Head of caudate nucleus (tissue), 42 donors: ENCODE measurements at regions not wholly inside any gene's neighbourhood (a gene's known extent, or its start where the extent isn't known, plus 50 kb on each side); places are given as distances from the start of the nearest gene placed in this dataset.
"Not testable (repeated sequence)": the region's sequence is repeated elsewhere in the genome, so short reads cannot be mapped to it uniquely, and the experiment has no call there.

Experiments used
- DNase-seq, 42 donors: peaks; one replicate each; pipeline versions ENCODE4 v3.0.0 to v3.0.0-alpha.2; 2020 to 2021; ENCODE audit warnings: mixed read lengths in 7 of 42
- intact Hi-C: fragments of 100-400 bp; cut with DNase I; formaldehyde crosslinking; loops from one replicate; pipeline ENCODE4 v1.15.0; 2022

- intact Hi-C loops = no loop called here
- DNase-seq = peak in 1 of 42 donors; percentile 4
Observed at GRCh38 chr22:48832592-48832991, 995.1 kb downstream of the BRD1 start.

- DNase-seq = peak in 3 of 42 donors; percentile 2 to 3 (median 2)
- intact Hi-C loops = no loop called here
Observed at GRCh38 chr22:48829908-48830307, 997.8 kb downstream of the BRD1 start.

GRCh38 chr22:48828688-48829087 is 999.0 kb downstream of the BRD1 start:
- DNase-seq = peak in 4 of 42 donors; percentile 2 to 6 (median 5)
- intact Hi-C loops = no loop called here

- DNase-seq = peak in 8 of 42 donors; percentile 1 to 36 (median 12)
Observed at GRCh38 chr22:48827904-48828555, 999.6 kb downstream of the BRD1 start.

DNA sequence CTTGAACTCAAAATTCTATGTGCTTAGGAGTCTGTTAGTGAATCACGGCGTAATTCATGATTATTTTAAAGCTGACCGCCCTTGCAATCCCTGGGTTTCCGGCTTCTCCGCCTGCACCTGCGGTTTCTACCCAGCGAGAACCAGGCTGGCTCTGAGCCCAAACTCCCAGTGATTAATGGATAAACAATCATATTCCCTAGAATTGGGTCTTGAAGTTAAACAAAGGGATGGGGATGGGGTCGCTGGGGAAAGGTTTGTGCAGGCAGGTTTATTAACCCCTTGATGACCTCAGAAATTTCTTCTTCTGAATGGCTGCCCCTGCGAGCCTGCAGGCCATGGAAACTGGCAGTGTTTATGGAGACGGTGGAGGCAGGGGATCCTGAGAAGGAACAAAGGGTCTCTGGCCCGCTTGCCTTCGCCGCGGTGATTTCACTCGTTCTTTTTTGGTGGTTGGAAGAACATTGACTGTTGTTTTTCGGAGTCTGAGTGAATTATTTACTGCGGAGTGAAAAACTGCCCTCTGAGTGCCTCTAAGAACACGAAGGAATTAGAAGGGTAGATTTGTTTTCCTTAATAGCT is 1000.3 kb downstream of the BRD1 start:
- intact Hi-C loops = no loop called here
- DNase-seq = peak in 6 of 42 donors; percentile 5 to 33 (median 12)

More at GRCh38 chr22:48827904-48828555, 999.6 kb downstream of the BRD1 start:
- intact Hi-C loops = no loop called here

DNA sequence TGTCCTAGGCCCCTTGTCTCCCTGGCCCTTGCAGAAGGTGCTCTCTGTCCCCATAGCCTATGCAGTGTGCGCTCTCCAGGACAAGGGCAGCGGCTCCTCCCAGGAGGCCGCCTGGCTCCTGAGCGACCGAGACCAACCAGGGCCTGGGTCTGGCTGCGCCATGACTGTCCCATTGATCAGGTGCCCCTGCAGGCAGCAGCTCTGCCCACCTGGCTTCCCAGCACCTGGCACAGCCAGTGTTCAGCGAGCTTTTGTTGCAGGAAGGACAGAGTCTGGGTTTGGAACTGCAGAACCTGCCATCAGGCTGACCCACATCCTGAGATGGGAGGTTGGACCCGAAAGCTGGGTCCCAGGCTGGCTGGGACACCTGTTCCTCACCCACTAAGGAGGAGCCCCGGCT is 1001.1 kb downstream of the BRD1 start:
- intact Hi-C loops = no loop called here
- peak in 4 of 42 donors; percentile 3 to 33 (median 8) for DNase-seq

GRCh38 chr22:48825802-48826520 is 1001.7 kb downstream of the BRD1 start:
- peak in 9 of 42 donors; percentile 4 to 34 (median 12) for DNase-seq
- intact Hi-C loops = no loop called here

GRCh38 chr22:48824712-48825651 is 1002.7 kb downstream of the BRD1 start:
- peak; percentile 49 to 94 (median 78) for DNase-seq
- intact Hi-C loops = no loop called here

- intact Hi-C loops = no loop called here
- peak in 6 of 42 donors; percentile 4 to 30 (median 11) for DNase-seq
Observed at GRCh38 chr22:48823941-48824340, 1003.7 kb downstream of the BRD1 start.

DNA sequence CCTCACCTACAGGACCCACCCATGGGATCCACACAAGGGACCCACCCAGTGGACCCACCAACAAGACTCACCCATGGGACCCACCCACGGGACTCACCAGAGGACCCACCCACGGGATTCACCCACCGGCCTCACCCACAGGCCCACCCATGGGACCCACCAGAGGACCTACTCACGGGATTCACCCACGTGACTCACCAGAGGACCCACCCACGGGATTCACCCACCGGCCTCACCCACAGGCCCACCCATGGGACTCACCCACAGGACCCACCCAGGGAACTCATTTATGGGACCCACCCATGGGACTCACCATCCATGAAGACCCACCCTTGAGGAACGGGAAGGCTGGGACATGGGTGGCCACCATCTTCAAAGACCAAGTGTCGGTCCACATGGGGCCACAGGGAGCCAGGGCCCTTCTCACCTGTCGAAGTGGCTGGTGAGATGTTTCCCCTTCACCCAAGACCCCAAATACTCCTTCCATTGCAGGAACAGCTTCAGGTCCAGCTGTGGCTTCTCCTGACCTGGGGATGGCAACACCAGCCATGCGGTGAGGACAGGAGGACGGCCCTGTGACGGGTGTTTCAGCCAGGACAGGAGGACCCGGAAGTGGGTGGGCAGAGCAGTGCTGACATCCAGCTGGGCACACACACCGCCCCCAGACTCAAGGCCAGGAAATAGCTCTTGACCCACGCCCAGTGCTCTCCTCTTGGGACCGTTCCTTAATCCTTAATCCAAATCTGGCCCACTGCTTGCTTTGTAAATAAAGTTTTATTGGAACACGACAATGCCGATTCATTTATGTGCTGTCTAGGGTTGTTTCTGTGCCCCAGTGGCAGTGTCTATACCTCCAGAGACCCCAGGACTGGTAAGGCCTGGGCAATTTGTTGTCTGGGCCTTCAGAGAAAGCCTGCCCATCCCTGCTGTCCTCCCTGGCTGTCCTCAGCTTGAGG is 1005.1 kb downstream of the BRD1 start:
- DNase-seq = peak in 3 of 42 donors; percentile 6 to 29 (median 22)
- intact Hi-C loops = no loop called here

- intact Hi-C loops = no loop called here
- DNase-seq = peak in 4 of 42 donors; percentile 11 to 32 (median 16)
Observed at GRCh38 chr22:48821727-48822126, 1005.9 kb downstream of the BRD1 start.

- intact Hi-C loops = no loop called here
- peak in 5 of 42 donors; percentile 1 to 24 (median 8) for DNase-seq
Observed at GRCh38 chr22:48821346-48821690, 1006.4 kb downstream of the BRD1 start.

DNA sequence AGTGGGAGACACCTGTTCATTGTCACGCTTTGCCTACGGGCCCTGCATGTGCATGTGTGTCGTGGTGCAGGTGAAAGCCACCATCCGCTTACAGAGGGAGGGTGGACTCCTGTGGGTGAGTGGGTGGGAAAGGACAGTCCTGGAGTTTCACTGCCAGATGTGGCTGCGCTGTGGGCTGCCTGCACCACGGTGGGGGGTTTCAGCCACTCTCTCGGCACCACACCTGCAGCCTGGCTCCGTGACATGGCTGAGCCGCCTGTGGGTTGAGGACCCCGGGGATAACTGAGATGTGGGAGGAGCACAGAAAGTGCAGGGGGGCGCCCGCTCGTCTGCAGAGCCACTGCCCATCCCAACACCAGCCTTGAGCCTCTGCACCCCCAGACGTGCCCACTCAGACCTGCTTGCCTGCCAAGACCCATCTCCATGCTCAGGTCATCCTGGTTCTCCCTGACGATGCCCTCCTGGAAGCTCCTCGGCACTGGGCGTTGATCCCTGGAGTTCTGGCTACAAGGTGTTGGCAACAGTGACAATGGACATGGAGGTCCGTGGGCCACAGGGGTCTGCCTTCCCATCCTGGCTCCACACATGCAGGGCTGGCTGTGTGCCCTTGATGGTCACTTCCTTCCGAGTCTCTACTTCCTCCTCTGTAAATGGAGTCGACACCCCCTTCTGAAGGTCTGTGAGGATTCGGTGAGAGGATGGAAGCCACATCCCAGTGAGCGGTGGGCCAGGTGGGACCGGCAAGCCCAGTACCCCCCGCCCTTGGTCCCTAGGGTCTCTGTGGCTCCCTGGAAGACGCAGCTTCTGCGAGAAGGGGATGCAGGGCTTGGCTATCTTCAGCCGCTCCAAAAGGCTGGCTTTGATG is 1007.0 kb downstream of the BRD1 start:
- peak in 6 of 42 donors; percentile 6 to 18 (median 9) for DNase-seq
- intact Hi-C loops = no loop called here

GRCh38 chr22:48819961-48820360 is 1007.7 kb downstream of the BRD1 start:
- DNase-seq = peak in 2 of 42 donors; percentile 5 to 21
- intact Hi-C loops = no loop called here

DNA sequence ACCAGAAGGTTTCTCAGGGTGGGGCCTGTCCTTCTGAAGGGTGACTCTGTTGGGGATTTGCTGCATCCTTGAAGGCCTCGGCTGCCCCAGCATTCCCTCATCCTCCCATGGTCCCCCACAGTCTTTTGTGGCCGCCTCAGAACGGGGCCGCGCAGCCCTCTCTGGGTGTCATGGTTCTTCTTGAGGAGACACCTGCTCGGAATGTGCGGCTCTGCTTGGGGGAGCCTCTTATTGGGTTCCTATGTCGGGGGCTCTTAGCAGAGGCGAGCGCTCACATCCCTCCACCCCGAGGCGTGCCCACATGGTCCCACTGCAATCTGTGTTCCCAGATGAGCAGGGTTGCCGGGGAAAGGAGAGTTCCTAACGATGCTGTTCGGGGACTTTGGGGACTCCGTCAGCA is 1008.4 kb downstream of the BRD1 start:
- intact Hi-C loops = no loop called here
- peak in 4 of 42 donors; percentile 4 to 24 (median 12) for DNase-seq

- DNase-seq = peak in 2 of 42 donors; percentile 9 to 25
- intact Hi-C loops = not testable (repeated sequence)
Observed at GRCh38 chr22:48817491-48817890, 1010.2 kb downstream of the BRD1 start.

DNA sequence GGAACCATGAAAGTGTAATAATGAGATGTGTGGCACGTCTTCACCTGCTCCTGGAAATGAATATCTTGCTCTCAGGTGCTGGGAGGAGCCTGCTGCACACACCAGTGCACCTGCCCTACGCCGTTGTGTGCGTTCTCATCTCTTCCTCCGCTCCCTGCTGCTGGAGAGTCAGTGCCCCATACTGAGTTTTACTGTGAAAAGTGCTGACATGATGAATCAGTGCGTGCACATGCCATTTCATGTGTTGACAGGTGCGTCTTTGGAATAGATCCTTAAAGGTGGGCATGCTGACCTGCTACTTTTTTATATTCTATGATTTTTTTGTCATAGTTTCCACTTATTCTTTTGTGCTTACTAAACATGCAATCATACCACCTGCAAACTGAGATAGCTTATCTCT is 1015.8 kb downstream of the BRD1 start:
- intact Hi-C loops = no loop called here
- DNase-seq = peak in 1 of 42 donors; percentile 4
